H1 (cell line): ENCODE measurements at regions not wholly inside any gene's neighbourhood (a gene's known extent, or its start where the extent isn't known, plus 50 kb on each side); places are given as distances from the start of the nearest gene placed in this dataset.

Experiments used
- CTCF ChIA-PET: fragments of 300-600 bp; sonication (Branson Sonifier 250); formaldehyde crosslinking; loops from one replicate; lab custom pipeline; 2021; ENCODE audit not compliant: partially characterized antibody; lab: Charles Lee
- POLR2A ChIA-PET: fragments of 300-600 bp; sonication (Branson Sonifier 250); formaldehyde crosslinking; loops from one replicate; lab custom pipeline; 2021; ENCODE audit warnings: inconsistent platforms; ENCODE audit not compliant: partially characterized antibody; lab: Charles Lee
- DNase-seq, 2 experiments: peaks; one replicate each; pipeline versions ENCODE4 v3.0.0 to v3.0.0-alpha.2; 2010 to 2022; ENCODE audit warnings: low spot score in 2 of 2, low read depth in 1 of 2, mixed read lengths in 1 of 2
- FAIRE-seq: peaks from 2 replicates; lab custom pipeline; 2011; peaks lifted over from hg19 to GRCh38; lab: Jason Lieb, UNC
- H2AFZ ChIP-seq: 2 replicates; pipeline ENCODE4 v1.8.1; 2012; ENCODE audit warnings: low read length, inconsistent platforms
- H2AK5ac ChIP-seq: 2 replicates; pipeline ENCODE4 v1.6.1; 2013; ENCODE audit warnings: low read depth, low read length
- H2BK120ac ChIP-seq: replicated peaks from 2 replicates; pipeline ENCODE3; 2013; ENCODE audit warnings: low read depth, low read length, inconsistent platforms
- H2BK12ac ChIP-seq: 2 replicates; pipeline ENCODE4 v1.6.1; 2013; ENCODE audit warnings: low read depth, low read length
- H2BK15ac ChIP-seq: 2 replicates; pipeline ENCODE4 v1.6.1; 2013; ENCODE audit warnings: low read length
- H2BK20ac ChIP-seq: 2 replicates; pipeline ENCODE4 v1.6.1; 2013; ENCODE audit warnings: low read length
- H2BK5ac ChIP-seq: 2 replicates; pipeline ENCODE4 v1.6.1; 2013; ENCODE audit warnings: low read depth, low read length
- H3K14ac ChIP-seq: 2 replicates; pipeline ENCODE4 v1.6.1; 2013; ENCODE audit warnings: inconsistent platforms; ENCODE audit not compliant: insufficient read length
- H3K18ac ChIP-seq: 2 replicates; pipeline ENCODE4 v1.6.1; 2013; ENCODE audit warnings: low read length; ENCODE audit errors: extremely low read depth
- H3K23ac ChIP-seq: 2 replicates; pipeline ENCODE4 v1.6.1; 2013; ENCODE audit warnings: inconsistent platforms; ENCODE audit not compliant: insufficient read length
- H3K23me2 ChIP-seq: 2 replicates; pipeline ENCODE4 v1.6.1; 2013; ENCODE audit warnings: low read depth, low read length
- H3K27ac ChIP-seq: 2 replicates; pipeline ENCODE4 v1.6.1; 2011; ENCODE audit warnings: low read depth, low read length, inconsistent platforms
- H3K27me3 ChIP-seq, 4 experiments: replicated peaks in 1 of 4; 1 replicate in 1 of 4; 2 replicates in 3 of 4; pipeline versions ENCODE4 v1.6.1 to v1.8.1; 2011 to 2013; ENCODE audit warnings: low read length in 3 of 4, mild to moderate bottlenecking in 3 of 4, inconsistent platforms in 2 of 4, mixed read lengths in 2 of 4, moderate library complexity in 1 of 4; ENCODE audit not compliant: control insufficient read depth in 3 of 4, insufficient read depth in 3 of 4; ENCODE audit errors: extremely low read depth in 1 of 4
- H3K36me3 ChIP-seq, 4 experiments: 2 replicates each; pipeline versions ENCODE4 v1.6.1 to v1.8.1; 2011 to 2013; ENCODE audit warnings: mild to moderate bottlenecking in 4 of 4, low read length in 3 of 4, moderate library complexity in 2 of 4, control low read depth in 1 of 4, inconsistent platforms in 1 of 4; ENCODE audit not compliant: insufficient read depth in 4 of 4, control insufficient read depth in 2 of 4
- H3K4ac ChIP-seq: replicated peaks from 2 replicates; pipeline ENCODE3; 2013; ENCODE audit warnings: low read length, low read depth, mixed read lengths, inconsistent platforms; ENCODE audit not compliant: insufficient read length
- H3K4me1 ChIP-seq, 4 experiments: replicated peaks in 1 of 4; 1 replicate in 1 of 4; 2 replicates in 3 of 4; pipeline versions ENCODE4 v1.6.1 to v1.8.1; 2011 to 2013; ENCODE audit warnings: low read length in 3 of 4, inconsistent platforms in 2 of 4, mixed read lengths in 1 of 4; ENCODE audit not compliant: insufficient read depth in 4 of 4, control insufficient read depth in 3 of 4
- H3K4me2 ChIP-seq, 2 experiments: 2 replicates each; pipeline versions ENCODE4 v1.6.1 to v1.8.1; 2011 to 2013; ENCODE audit warnings: low read depth in 2 of 2, low read length in 2 of 2, control low read depth in 1 of 2, inconsistent platforms in 1 of 2, mild to moderate bottlenecking in 1 of 2; ENCODE audit not compliant: insufficient read depth in 1 of 2
- H3K4me3 ChIP-seq, 4 experiments: fragments of 200-600, 300-600 bp in 1 of 4; sonication (generic), shearing (Covaris generic), sonication (Bioruptor Twin) in 1 of 4; 2 replicates each; pipeline versions ENCODE4 v1.5.1 to v1.8.1; 2011 to 2016; ENCODE audit warnings: low read length in 4 of 4, low read depth in 3 of 4, control low read depth in 2 of 4, inconsistent platforms in 2 of 4, mild to moderate bottlenecking in 2 of 4, mixed read lengths in 1 of 4, moderate library complexity in 1 of 4; ENCODE audit not compliant: insufficient read depth in 2 of 4; ENCODE audit errors: extremely low read depth in 1 of 4
- H3K56ac ChIP-seq: replicated peaks from 2 replicates; pipeline ENCODE3; 2013; ENCODE audit warnings: low read depth, mild to moderate bottlenecking, mixed read lengths, low read length, inconsistent platforms; ENCODE audit not compliant: insufficient read length
- H3K79me1 ChIP-seq: 2 replicates; pipeline ENCODE4 v1.6.1; 2013; ENCODE audit warnings: low read depth, low read length, control low read depth
- H3K79me2 ChIP-seq, 2 experiments: 2 replicates each; pipeline versions ENCODE4 v1.6.1 to v1.8.1; 2012 to 2013; ENCODE audit warnings: low read length in 2 of 2, mild to moderate bottlenecking in 2 of 2, inconsistent platforms in 1 of 2; ENCODE audit not compliant: insufficient read depth in 2 of 2, control insufficient read depth in 1 of 2
- H3K9ac ChIP-seq, 4 experiments: replicated peaks in 1 of 4; 1 replicate in 1 of 4; 2 replicates in 3 of 4; pipeline versions ENCODE4 v1.6.1 to v1.8.1; 2011 to 2013; ENCODE audit warnings: low read depth in 3 of 4, low read length in 3 of 4, control low read depth in 2 of 4, mild to moderate bottlenecking in 2 of 4, moderate library complexity in 2 of 4, inconsistent platforms in 1 of 4; ENCODE audit errors: extremely low read depth in 1 of 4
- H3K9me3 ChIP-seq, 2 experiments: 2 replicates each; pipeline versions ENCODE4 v1.6.1 to v1.8.1; 2012 to 2013; ENCODE audit warnings: mild to moderate bottlenecking in 2 of 2, moderate library complexity in 2 of 2, control low read depth in 1 of 2, inconsistent platforms in 1 of 2, low read depth in 1 of 2, low read length in 1 of 2, mixed read lengths in 1 of 2; ENCODE audit not compliant: insufficient read depth in 2 of 2
- H4K20me1 ChIP-seq, 2 experiments: replicated peaks in 1 of 2; 2 replicates each; pipeline versions ENCODE3 to v1.8.1; 2011 to 2013; ENCODE audit warnings: inconsistent platforms in 2 of 2, low read length in 2 of 2, mild to moderate bottlenecking in 1 of 2; ENCODE audit not compliant: insufficient read depth in 2 of 2, control insufficient read depth in 1 of 2
- H4K5ac ChIP-seq: 2 replicates; pipeline ENCODE4 v1.6.1; 2013; ENCODE audit warnings: low read length, low read depth, mixed read lengths, inconsistent platforms; ENCODE audit not compliant: insufficient read length
- H4K8ac ChIP-seq: 2 replicates; pipeline ENCODE4 v1.8.0; 2013; ENCODE audit warnings: mild to moderate bottlenecking, moderate library complexity, low read length, inconsistent platforms; ENCODE audit not compliant: insufficient read depth; ENCODE audit errors: extremely low read depth
- H4K91ac ChIP-seq: replicated peaks from 2 replicates; pipeline ENCODE3; 2013; ENCODE audit warnings: low read length, mixed read lengths, inconsistent platforms; ENCODE audit not compliant: insufficient read length
- CBX5 ChIP-seq: fragments of 300-800, 300-1000 bp; sonication (generic); IDR thresholded peaks from 2 replicates; pipeline ENCODE4 v1.7.1; 2016; ENCODE audit warnings: antibody characterized with exemption, low read length, low read depth
- CEBPB ChIP-seq: IDR thresholded peaks from 2 replicates; pipeline ENCODE4 v1.6.1; 2012; ENCODE audit warnings: low read depth, low read length
- CHD2 ChIP-seq: IDR thresholded peaks from 2 replicates; pipeline ENCODE4 v1.6.1; 2012; ENCODE audit warnings: low read length, improper control_type of control experiment
- CTBP2 ChIP-seq: IDR thresholded peaks from 2 replicates; pipeline ENCODE4 v1.7.0; 2011; ENCODE audit warnings: borderline replicate concordance, mild to moderate bottlenecking, moderate library complexity, mixed read lengths, low read length; ENCODE audit not compliant: insufficient read depth, insufficient read length
- GABPA ChIP-seq: IDR thresholded peaks from 2 replicates; pipeline ENCODE4 v1.6.1; 2011; ENCODE audit warnings: mild to moderate bottlenecking, low read length, moderate library complexity, borderline replicate concordance; ENCODE audit not compliant: insufficient read depth
- JUN ChIP-seq: IDR thresholded peaks from 2 replicates; pipeline ENCODE4 v1.6.1; 2011; ENCODE audit warnings: low read depth, mild to moderate bottlenecking, improper control_type of control experiment, low read length
- KDM4A ChIP-seq: IDR thresholded peaks from one replicate; pipeline ENCODE4 v1.7.1; 2012; ENCODE audit warnings: low read depth, mild to moderate bottlenecking, moderate library complexity, low read length, inconsistent platforms; ENCODE audit not compliant: severe bottlenecking
- POLR2AphosphoS5 ChIP-seq: IDR thresholded peaks from 2 replicates; pipeline ENCODE4 v1.6.1; 2011; ENCODE audit warnings: low read depth, low read length
- RAD21 ChIP-seq, 2 experiments: IDR thresholded peaks in 1 of 2; conservative IDR thresholded peaks in 1 of 2; 2 replicates each; pipeline ENCODE4 v1.6.1; 2011; ENCODE audit warnings: low read depth in 2 of 2, low read length in 2 of 2, improper control_type of control experiment in 1 of 2, inconsistent platforms in 1 of 2, mild to moderate bottlenecking in 1 of 2, moderate library complexity in 1 of 2
- RBBP5 ChIP-seq: IDR thresholded peaks from 2 replicates; pipeline ENCODE4 v1.7.1; 2012; ENCODE audit warnings: low read depth, mild to moderate bottlenecking, inconsistent platforms, low read length, moderate library complexity, borderline replicate concordance
- SAP30 ChIP-seq: fragments of 300-600 bp; sonication (generic); IDR thresholded peaks from 2 replicates; pipeline ENCODE4 v1.7.1; 2012; ENCODE audit warnings: low read length, moderate library complexity, mild to moderate bottlenecking, inconsistent platforms; ENCODE audit not compliant: insufficient read depth, insufficient replicate concordance
- SP2 ChIP-seq: IDR thresholded peaks from 2 replicates; pipeline ENCODE4 v1.6.1; 2012; ENCODE audit warnings: mild to moderate bottlenecking, low read length, inconsistent platforms
- TBP ChIP-seq: IDR thresholded peaks from 2 replicates; pipeline ENCODE4 v1.6.1; 2011; ENCODE audit warnings: low read depth, low read length, improper control_type of control experiment
- WGBS, 2 experiments: shearing (Covaris generic) in 1 of 2; methylation state at CpG; one replicate each; pipeline versions ENCODE4 v1.1.6 to v1.1.7; 2013 to 2015; ENCODE audit warnings: low lambda C conversion rate in 2 of 2, mixed read lengths in 2 of 2, inconsistent platforms in 1 of 2, low coverage in 1 of 2, missing lambda C conversion rate in 1 of 2; ENCODE audit not compliant: insufficient replicate concordance in 2 of 2, insufficient coverage in 1 of 2, insufficient read length in 1 of 2; ENCODE audit errors: extremely low coverage in 1 of 2, missing lambda C conversion rate in 1 of 2; 5-methylcytosine and 5-hydroxymethylcytosine counted together

DNA sequence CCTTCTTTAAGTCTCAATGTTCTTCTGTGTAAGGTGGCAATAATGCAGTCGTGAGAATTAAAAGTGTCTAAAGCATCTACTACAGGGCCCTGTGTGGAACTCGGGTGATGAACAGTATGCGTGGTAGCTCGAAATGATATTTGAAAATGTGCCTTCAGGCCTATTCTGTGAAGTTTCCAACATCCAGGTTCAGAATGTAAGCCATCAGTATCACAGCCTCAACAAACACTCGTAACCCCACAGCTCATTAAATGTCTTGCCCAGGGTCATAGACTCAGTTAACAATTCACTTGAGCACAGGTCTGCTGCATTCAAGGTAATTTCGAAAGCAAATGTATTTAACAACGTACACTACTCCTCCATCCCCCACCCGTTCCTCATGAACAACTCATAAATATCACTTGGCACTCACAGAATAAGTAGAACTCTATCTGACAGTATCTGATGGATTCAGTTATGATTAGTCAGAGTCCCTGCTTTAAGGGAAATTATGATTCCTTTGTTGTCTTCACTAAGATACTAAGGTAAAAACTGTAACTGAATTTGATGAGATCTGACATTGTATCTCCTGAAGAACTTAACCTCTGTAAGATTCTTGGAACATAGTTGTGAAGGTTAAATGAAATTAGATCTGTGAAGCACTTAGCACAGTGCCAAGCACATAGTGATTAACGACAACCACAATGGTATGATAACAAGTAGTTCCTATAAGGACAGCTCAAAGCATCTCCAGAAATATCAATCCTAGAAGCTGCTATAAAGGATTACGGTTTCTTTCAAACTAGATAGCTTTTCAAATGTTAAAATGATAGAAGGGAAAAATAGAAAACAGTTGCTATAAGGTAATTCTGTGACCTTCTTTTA is 642.3 kb downstream of the TBL1XR1 start:
- Histone ChIP-seq H3K23ac (no peak overlapping the region), H3K36me3 (no peaks in the 10 kb centered on the region), H3K4ac (no peak overlapping the region), H3K27ac (no peak overlapping the region), H2AK5ac (no peak overlapping the region), H3K4me1 (no peaks in the 10 kb centered on the region), H3K23me2 (no peaks in the 10 kb centered on the region), H4K20me1 (no peaks in the 10 kb centered on the region), H3K4me2 (no peak overlapping the region), H3K79me2 (no peaks in the 10 kb centered on the region), H3K14ac (no peak overlapping the region), H2BK12ac (no peak overlapping the region), H3K18ac (no peak overlapping the region), H2BK5ac (no peak overlapping the region), H3K4me3 (no peak overlapping the region), H3K27me3 (no peaks in the 10 kb centered on the region), H4K91ac (no peak overlapping the region), H3K79me1 (no peaks in the 10 kb centered on the region), H2BK20ac (no peak overlapping the region), H3K56ac (no peak overlapping the region), H4K5ac (no peak overlapping the region), H2BK120ac (no peak overlapping the region), H3K9me3 (no peaks in the 10 kb centered on the region), H4K8ac (no peak overlapping the region), H2BK15ac (no peak overlapping the region), H3K9ac (no peak overlapping the region), H2AFZ (no peak overlapping the region)
- FAIRE-seq (no peak), DNase-seq (no peak)
- ChIA-PET POLR2A (no interaction called here), CTCF (interaction anchor here (0.6 kb wide), 1 partner anchor 12 kb away, joined by 3 read pairs; no protein-coding TSS in a partner anchor)
- WGBS, 2 experiments: 87% methylated on average over 10 of the region's 10 CpGs; no CpG with 5 or more reads in 1 of the 2 experiments
- TF ChIP-seq POLR2AphosphoS5 (no peak), CHD2 (no peak), SAP30 (no peak), GABPA (no peak), RAD21 (IDR thresholded peaks at IDR 0.05 in 1 of 2, conservative IDR thresholded peaks at IDR 0.05 in 1 of 2; ENCODE audit: low read depth in 2 of 2, low read length in 2 of 2) (no peak), CBX5 (no peak), RBBP5 (no peak), JUN (no peak), SP2 (no peak), CTBP2 (no peak), CEBPB (no peak), KDM4A (no peak), TBP (no peak)
